ENCODE measurements at regions not wholly inside any gene's neighbourhood (a gene's known extent, or its start where the extent isn't known, plus 50 kb on each side); places are given as distances from the start of the nearest gene placed in this dataset.
A peak's percentile ranks its signal among the peaks of the same experiment; 100 is the strongest.

- no TSS peak for BruUV-seq (replicated peaks)
- TF ChIP-seq CTCF (IDR thresholded peaks at IDR 0.05; ENCODE audit: unreplicated experiment): no peak
- no peaks in the 10 kb centered on the region for H3K27me3 Mint-ChIP-seq (ENCODE audit: unreplicated experiment)
- peak; percentile 2 for DNase-seq
- H3K4me3 Mint-ChIP-seq (ENCODE audit: low read depth, unreplicated experiment): no peak overlapping the region
- H3K36me3 Mint-ChIP-seq (ENCODE audit: insufficient read depth, unreplicated experiment): no peaks in the 10 kb centered on the region
- no peaks in the 10 kb centered on the region for H3K9me3 Mint-ChIP-seq (ENCODE audit: low read depth, unreplicated experiment)
- H3K4me1 Mint-ChIP-seq (ENCODE audit: low read depth, unreplicated experiment): peaks cover 15% of the 10 kb centered on the region
- CTCF ChIA-PET: interaction anchor here (1.0 kb wide), 1 partner anchor 18 kb away, joined by 6 read pairs; no protein-coding TSS in a partner anchor
- intact Hi-C loops (cut with micrococcal nuclease; ENCODE audit: unreplicated experiment): no loop called here
- H3K27ac Mint-ChIP-seq (ENCODE audit: unreplicated experiment): no peak overlapping the region
Measured at GRCh38 chr18:27473318-27473717, 288.2 kb upstream of the CHST9 start.

DNA sequence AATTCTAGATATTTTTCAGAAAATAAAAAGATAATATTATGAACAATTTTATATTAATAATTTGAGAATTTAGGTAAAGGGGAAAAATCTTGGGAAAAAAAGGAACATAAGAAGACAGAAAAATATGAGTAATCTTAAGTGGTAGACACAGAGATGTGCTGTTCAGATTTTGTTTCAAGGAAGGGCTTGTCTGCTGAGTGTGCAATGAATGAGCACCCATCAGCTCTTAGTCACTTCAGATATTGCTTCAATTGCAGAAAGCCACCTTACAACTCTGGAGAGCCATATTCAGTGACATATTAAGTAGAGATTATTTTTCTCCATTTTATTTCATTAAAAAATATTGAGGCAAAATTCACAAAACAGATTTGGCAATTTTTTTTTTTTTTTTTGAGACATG is 282.0 kb upstream of the CHST9 start:
- Mint-ChIP-seq H3K4me1 (ENCODE audit: low read depth, unreplicated experiment) (no peaks in the 10 kb centered on the region), H3K4me3 (ENCODE audit: low read depth, unreplicated experiment) (no peak overlapping the region), H3K27me3 (ENCODE audit: unreplicated experiment) (no peaks in the 10 kb centered on the region), H3K27ac (ENCODE audit: unreplicated experiment) (no peak overlapping the region), H3K36me3 (ENCODE audit: insufficient read depth, unreplicated experiment) (no peaks in the 10 kb centered on the region), H3K9me3 (ENCODE audit: low read depth, unreplicated experiment) (no peaks in the 10 kb centered on the region)
- intact Hi-C loops (cut with micrococcal nuclease; ENCODE audit: unreplicated experiment): no loop called here
- CTCF ChIA-PET: interaction anchor here (0.7 kb wide), 4 partner anchors 45 to 720 kb away, joined by 3 to 5 read pairs (median 4); no protein-coding TSS in a partner anchor
- TF ChIP-seq CTCF (IDR thresholded peaks at IDR 0.05; ENCODE audit: unreplicated experiment): no peak
- no TSS peak for BruUV-seq (replicated peaks)
- no peak for DNase-seq

- intact Hi-C loops (cut with micrococcal nuclease; ENCODE audit: unreplicated experiment): no loop called here
- Mint-ChIP-seq H3K4me3 (ENCODE audit: low read depth, unreplicated experiment) (no peak overlapping the region), H3K27ac (ENCODE audit: unreplicated experiment) (no peak overlapping the region), H3K4me1 (ENCODE audit: low read depth, unreplicated experiment) (no peaks in the 10 kb centered on the region), H3K9me3 (ENCODE audit: low read depth, unreplicated experiment) (no peaks in the 10 kb centered on the region), H3K27me3 (ENCODE audit: unreplicated experiment) (no peaks in the 10 kb centered on the region), H3K36me3 (ENCODE audit: insufficient read depth, unreplicated experiment) (no peaks in the 10 kb centered on the region)
- CTCF ChIA-PET: no interaction called here
- BruUV-seq (replicated peaks): no TSS peak
- TF ChIP-seq CTCF (IDR thresholded peaks at IDR 0.05; ENCODE audit: unreplicated experiment): no peak
- no peak for DNase-seq
Measured at GRCh38 chr18:27461957-27462356, 276.8 kb upstream of the CHST9 start.

DNA sequence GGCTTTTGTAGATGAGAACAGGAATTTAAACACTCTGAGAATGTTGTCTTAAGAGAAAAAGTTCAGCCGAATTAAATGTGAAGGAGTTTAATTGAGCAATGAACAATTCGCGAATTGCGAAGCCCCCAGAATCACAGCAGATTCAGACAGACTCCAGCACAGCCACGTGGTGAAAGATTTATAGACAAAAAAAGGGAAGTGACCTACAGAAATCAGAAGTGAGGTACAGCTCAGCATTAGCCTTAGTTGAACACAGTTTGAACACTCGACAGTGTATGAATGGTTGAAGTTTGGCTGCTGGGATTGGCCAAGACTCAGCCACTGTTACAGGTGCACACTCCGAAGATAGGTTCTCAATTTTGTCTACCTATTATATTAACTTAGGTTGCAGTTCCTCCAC is 264.0 kb upstream of the CHST9 start:
- CTCF ChIA-PET: no interaction called here
- H3K4me3 Mint-ChIP-seq (ENCODE audit: low read depth, unreplicated experiment): no peak overlapping the region

More for the DNA sequence above, 264.0 kb upstream of the CHST9 start:
- Mint-ChIP-seq H3K9me3 (ENCODE audit: low read depth, unreplicated experiment) (no peaks in the 10 kb centered on the region), H3K27ac (ENCODE audit: unreplicated experiment) (no peak overlapping the region), H3K36me3 (ENCODE audit: insufficient read depth, unreplicated experiment) (no peaks in the 10 kb centered on the region), H3K4me1 (ENCODE audit: low read depth, unreplicated experiment) (peaks cover 11% of the 10 kb centered on the region), H3K27me3 (ENCODE audit: unreplicated experiment) (no peaks in the 10 kb centered on the region)
- no TSS peak for BruUV-seq (replicated peaks)
- intact Hi-C loops (cut with micrococcal nuclease; ENCODE audit: unreplicated experiment): no loop called here
- TF ChIP-seq CTCF (IDR thresholded peaks at IDR 0.05; ENCODE audit: unreplicated experiment): no peak
- DNase-seq: no peak

Data from Calu3 (cell line).